Aorta (tissue), 5 donors: ENCODE measurements at regions not wholly inside any gene's neighbourhood (a gene's known extent, or its start where the extent isn't known, plus 50 kb on each side); places are given as distances from the start of the nearest gene placed in this dataset.

Experiments
- ATAC-seq: fragments of 200-7000 bp; cut with Tn5 transposase; one replicate; pipeline ENCODE4 v1.9.1; 2022; ENCODE audit warnings: moderate library complexity; ENCODE audit not compliant: low FRiP score
- DNase-seq, 2 donors: peaks; one replicate each; pipeline ENCODE4 v3.0.0-alpha.2; 2020
- H3K27ac ChIP-seq, 2 donors: one replicate each; pipeline ENCODE4 v1.5.1; 2013; ENCODE audit warnings: low read length in 2 of 2, mild to moderate bottlenecking in 2 of 2, moderate library complexity in 2 of 2, control low read depth in 1 of 2, inconsistent platforms in 1 of 2, low read depth in 1 of 2
- H3K27me3 ChIP-seq, 2 donors: one replicate each; pipeline ENCODE4 v1.6.1; 2013; ENCODE audit warnings: control low read depth in 1 of 2, low read length in 1 of 2, mild to moderate bottlenecking in 1 of 2, moderate library complexity in 1 of 2; ENCODE audit not compliant: insufficient read depth in 2 of 2, control insufficient read depth in 1 of 2
- H3K36me3 ChIP-seq, 2 donors: one replicate each; pipeline ENCODE4 v1.6.1; 2013; ENCODE audit warnings: control low read depth in 1 of 2, low read length in 1 of 2, mild to moderate bottlenecking in 1 of 2; ENCODE audit not compliant: insufficient read depth in 2 of 2, control insufficient read depth in 1 of 2
- H3K4me1 ChIP-seq, 2 donors: one replicate each; pipeline ENCODE4 v1.6.1; 2013; ENCODE audit warnings: low read length in 2 of 2, control low read depth in 1 of 2, mild to moderate bottlenecking in 1 of 2, moderate library complexity in 1 of 2; ENCODE audit not compliant: insufficient read depth in 2 of 2, control insufficient read depth in 1 of 2
- H3K4me3 ChIP-seq, 2 donors: one replicate each; pipeline ENCODE4 v1.5.1; 2013; ENCODE audit warnings: low read length in 2 of 2, control low read depth in 1 of 2, mild to moderate bottlenecking in 1 of 2
- H3K9me3 ChIP-seq: one replicate; pipeline ENCODE4 v1.6.1; 2013; ENCODE audit warnings: mild to moderate bottlenecking, low read length; ENCODE audit not compliant: control insufficient read depth
- WGBS, 2 donors: extraction: QIAGEN DNeasy Blood & Tissue Kit; methylation state at CpG; one replicate each; pipeline ENCODE4 v1.1.7; 2013; 5-methylcytosine and 5-hydroxymethylcytosine counted together
- intact Hi-C, 2 donors: fragments of 100-400 bp; cut with DNase I; formaldehyde crosslinking; loops; one replicate each; pipeline versions ENCODE4 v1.14.2 to v1.15.0; 2022
- donor health status: healthy with polysubstance abuse.
- donor health status: Bipolar disorder and iron deficiency.
- donor health status: DM: no; HTN: no; CAD: no.
- donor health status: DM: no; HTN: no; CAD: no.
- donor health status: DM: yes; HTN: yes; CAD: no.

DNA sequence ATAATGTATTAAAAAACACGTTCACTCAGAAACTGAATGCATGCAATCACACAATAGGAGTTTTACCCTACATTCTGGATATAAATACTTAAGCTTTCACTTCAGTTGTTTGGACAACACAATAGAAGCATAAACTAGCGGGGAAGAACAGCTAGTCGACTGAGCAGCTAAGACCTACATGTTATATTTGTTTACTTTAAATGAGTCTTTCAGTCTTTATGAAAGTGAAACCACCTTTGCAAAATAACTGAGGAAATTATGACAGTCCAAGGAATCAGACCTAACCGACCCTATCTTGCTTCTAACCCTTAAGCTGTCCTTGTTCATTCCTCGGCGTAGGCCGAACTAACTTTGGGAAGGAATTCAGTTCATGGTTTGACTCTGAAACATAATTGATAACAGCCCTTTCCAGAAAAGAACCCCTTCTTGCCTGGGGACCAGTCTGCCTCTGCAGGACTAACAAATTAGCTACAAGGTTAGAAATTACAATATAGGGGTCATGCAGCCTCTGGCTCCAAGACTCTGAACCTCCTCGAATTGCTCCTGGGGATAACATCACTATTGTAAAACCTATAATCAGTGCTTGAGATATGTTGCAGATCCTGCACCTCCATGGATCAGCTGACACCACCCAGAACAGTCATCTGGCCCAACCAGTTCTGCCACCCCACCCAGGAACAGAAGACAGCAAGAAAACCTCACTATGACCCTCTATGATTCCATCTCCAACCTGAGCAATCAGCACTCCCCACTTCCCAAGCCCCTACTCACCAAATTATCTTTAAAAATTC lies 185.1 kb upstream of the KLF6 start:
- 93 to 94% methylated on average over 8 of the region's 8 CpGs for WGBS, 2 donors
- no peak for DNase-seq

DNA sequence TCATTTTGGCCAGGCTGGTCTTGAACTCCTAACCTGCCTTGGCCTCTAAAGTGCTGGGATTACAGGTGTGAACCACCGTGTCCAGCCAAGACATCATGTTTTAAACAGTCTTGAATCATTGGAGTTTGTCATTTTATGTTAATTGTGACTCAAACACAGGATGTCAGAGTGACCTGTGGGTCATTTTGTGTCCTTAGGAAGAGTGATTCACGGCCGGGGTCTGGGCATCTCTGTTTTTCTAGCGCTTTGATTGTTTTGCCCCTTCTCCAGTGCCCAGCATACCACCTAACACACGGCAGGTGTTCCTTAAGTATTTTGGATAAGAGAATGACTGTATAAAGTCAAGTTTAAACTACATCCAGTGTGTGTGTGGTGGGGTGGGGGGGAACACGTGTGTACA lies 183.7 kb upstream of the KLF6 start:
- Histone ChIP-seq H3K9me3 (no peaks in the 10 kb centered on the region), H3K4me3 (no peak overlapping the region), H3K27me3 (no peaks in the 10 kb centered on the region), H3K36me3 (no peaks in the 10 kb centered on the region), H3K27ac (no peak overlapping the region), H3K4me1 (peaks cover 0 to 3% of the 10 kb centered on the region in 2 donors)
- ATAC-seq: no peak
- WGBS, 2 donors: 85 to 92% methylated on average over 6 of the region's 6 CpGs
- no peak for DNase-seq
- intact Hi-C loops: no loop called here

More for the DNA sequence above, 185.1 kb upstream of the KLF6 start:
- no peaks in the 10 kb centered on the region for H3K36me3 ChIP-seq
- ATAC-seq: no peak
- no peaks in the 10 kb centered on the region for H3K9me3 ChIP-seq
- H3K27ac ChIP-seq: no peak overlapping the region
- H3K4me1 ChIP-seq: peaks cover 0 to 3% of the 10 kb centered on the region in 2 donors
- H3K4me3 ChIP-seq: no peak overlapping the region
- no peaks in the 10 kb centered on the region for H3K27me3 ChIP-seq
- intact Hi-C loops: no loop called here

DNA sequence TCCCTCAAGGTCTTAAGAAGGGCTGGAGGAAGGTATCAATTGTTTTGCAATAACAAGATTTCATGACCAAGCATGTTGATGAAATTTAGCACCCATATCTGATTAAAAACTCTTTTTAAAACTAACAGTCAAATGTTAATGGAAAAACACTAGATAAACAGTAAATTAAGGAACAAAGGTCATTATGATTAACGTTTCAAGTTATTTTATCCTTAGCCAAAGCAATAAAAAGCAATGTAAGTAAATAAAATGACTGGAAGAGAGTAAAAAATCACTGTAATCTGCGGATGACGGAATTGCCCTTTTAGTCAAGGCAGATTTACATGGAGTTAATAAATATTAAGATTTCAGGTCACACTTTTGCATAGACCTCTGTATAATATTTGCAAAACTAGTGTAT lies 179.5 kb upstream of the KLF6 start:
- WGBS, 2 donors: 91 to 93% methylated on average over 3 of the region's 3 CpGs
- H3K27ac ChIP-seq: no peak overlapping the region
- H3K36me3 ChIP-seq: no peaks in the 10 kb centered on the region
- ATAC-seq (no peak), DNase-seq (no peak)
- H3K4me3 ChIP-seq: no peak overlapping the region
- H3K4me1 ChIP-seq: no peaks in the 10 kb centered on the region
- H3K9me3 ChIP-seq: no peaks in the 10 kb centered on the region
- intact Hi-C loops: no loop called here
- H3K27me3 ChIP-seq: no peaks in the 10 kb centered on the region

DNA sequence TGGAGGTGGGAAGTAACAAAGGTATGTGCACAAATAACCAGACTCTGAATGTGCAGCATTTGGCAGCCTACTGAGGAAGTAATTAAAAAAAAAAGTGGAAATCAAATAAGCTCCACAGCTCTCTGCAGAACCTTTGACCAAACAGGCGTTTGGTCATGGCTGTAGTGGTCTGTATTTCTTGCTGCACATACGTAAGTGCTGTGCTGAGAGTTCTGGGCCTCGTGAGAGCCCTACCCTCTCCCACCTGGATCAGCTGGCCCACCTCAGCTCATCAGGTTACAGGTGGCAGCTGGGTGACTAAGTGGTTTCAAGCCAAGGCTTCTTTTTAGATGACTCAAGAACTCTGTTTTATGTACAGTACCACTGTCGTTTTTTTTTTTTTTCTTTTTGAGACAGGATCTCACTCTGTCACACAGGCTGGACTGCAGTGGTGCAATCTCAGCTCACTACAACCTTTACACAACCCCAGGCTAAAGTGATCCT lies 178.2 kb upstream of the KLF6 start:
- no peak for DNase-seq
- 80 to 85% methylated on average over 4 of the region's 4 CpGs for WGBS, 2 donors
- H3K27ac ChIP-seq: no peak overlapping the region
- no peak for ATAC-seq
- no peaks in the 10 kb centered on the region for H3K9me3 ChIP-seq
- H3K27me3 ChIP-seq: no peaks in the 10 kb centered on the region
- no peak overlapping the region for H3K4me3 ChIP-seq
- H3K36me3 ChIP-seq: no peaks in the 10 kb centered on the region
- intact Hi-C loops: no loop called here
- H3K4me1 ChIP-seq: no peaks in the 10 kb centered on the region

DNA sequence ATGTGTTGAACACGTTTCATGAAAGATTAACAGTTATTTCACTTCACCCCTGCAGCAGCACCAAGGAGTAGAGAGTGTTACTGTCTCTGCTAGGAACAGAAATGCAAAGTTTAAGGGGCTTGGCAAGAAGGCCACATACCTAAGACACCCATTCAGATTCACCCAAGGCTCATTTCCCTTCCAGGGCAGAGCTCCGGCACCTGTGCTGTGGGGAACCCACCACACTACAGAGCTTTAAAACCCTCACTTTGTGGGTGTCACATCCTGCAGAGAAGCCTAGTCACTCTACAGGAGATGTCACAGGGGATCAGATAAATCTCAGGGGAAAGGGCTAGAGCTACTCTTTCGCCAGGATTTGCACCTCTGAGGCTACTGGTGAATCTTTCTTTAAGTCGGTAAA lies 176.1 kb upstream of the KLF6 start:
- 78 to 80% methylated on average over 4 of the region's 4 CpGs for WGBS, 2 donors
- ATAC-seq: no peak
- DNase-seq: no peak
- no peak overlapping the region for H3K4me3 ChIP-seq
- no peaks in the 10 kb centered on the region for H3K4me1 ChIP-seq
- no peak overlapping the region for H3K27ac ChIP-seq
- H3K27me3 ChIP-seq: no peaks in the 10 kb centered on the region
- no peaks in the 10 kb centered on the region for H3K36me3 ChIP-seq
- no peaks in the 10 kb centered on the region for H3K9me3 ChIP-seq
- intact Hi-C loops: no loop called here

DNA sequence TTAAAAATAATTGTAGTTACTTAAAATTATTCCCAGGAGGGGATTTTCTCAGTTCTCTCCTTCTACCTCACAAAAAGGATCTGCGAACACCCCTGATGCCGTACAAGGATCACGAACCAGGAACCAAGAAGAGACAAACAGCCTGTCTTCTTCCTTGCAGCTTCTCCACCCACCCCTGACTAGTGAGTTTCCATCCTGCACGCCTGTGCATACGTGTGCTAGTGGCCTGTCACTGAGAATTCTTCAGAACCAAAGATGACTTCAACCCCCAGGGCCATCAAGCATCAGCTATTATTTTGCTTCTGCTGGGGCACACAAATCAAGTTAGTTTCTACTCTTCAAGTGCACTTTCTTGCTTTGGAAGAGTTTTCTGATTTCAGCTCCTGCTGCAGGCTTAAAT lies 175.5 kb upstream of the KLF6 start:
- 34 to 37% methylated on average over 5 of the region's 5 CpGs for WGBS, 2 donors
- Histone ChIP-seq H3K27ac (no peak overlapping the region), H3K36me3 (no peaks in the 10 kb centered on the region), H3K9me3 (no peaks in the 10 kb centered on the region), H3K27me3 (no peaks in the 10 kb centered on the region), H3K4me1 (no peaks in the 10 kb centered on the region), H3K4me3 (no peak overlapping the region)
- no peak for DNase-seq
- no peak for ATAC-seq
- intact Hi-C loops: no loop called here

DNA sequence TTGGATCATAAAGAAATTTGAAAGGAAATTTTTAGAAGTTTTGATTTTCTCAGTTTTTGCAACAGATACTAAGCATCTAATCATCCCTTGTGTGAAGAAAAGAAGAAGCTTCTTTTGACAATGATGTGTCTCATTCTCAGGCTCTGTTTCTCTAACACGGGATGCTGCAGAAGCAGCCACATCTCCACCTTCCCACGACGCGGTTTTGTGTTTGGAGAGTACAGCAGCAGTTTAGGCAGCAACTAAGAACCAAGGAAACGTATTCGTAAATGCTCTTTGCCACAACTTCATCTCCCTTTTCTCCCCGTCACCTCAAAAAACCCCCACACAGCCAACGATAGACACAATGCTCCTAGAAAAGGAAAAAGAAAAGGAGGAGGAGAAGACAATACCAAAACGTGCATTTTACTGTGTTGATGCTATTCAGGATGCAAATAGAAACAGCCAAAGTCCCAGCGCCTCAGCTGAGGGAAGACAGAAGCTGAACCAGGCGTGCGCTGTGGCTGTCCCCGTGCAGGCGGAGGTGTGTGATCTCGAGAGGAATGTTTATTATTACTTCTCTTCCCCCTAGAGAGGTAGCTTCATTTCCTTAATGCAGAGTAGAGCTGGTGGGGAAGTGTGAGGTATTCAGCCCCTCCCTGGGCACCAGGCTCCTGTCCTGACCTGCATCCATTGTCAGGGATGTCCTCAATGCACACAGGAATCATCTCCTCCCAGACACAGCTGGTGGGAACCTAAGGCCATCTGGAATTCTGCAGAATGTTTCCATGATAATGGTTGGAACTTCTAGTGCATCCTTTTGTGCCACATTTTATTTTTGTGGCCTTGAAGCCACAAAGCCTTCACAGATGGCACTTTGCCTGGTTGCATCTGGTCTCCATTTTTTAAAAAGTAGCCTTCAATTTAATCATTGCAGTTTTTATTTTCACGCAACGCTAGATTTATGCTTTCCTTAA lies 174.6 kb upstream of the KLF6 start:
- no peaks in the 10 kb centered on the region for H3K36me3 ChIP-seq
- H3K27me3 ChIP-seq: no peaks in the 10 kb centered on the region
- ATAC-seq (no peak), DNase-seq (no peak)
- intact Hi-C loops: loop anchor here in 1 of 2 donors (10.0 kb wide), 1 partner anchor 75 kb away; no protein-coding TSS in a partner anchor
- no peaks in the 10 kb centered on the region for H3K9me3 ChIP-seq
- H3K4me3 ChIP-seq: no peak overlapping the region
- no peak overlapping the region for H3K27ac ChIP-seq
- WGBS, 2 donors: 76 to 80% methylated on average over 17 of the region's 17 CpGs
- no peaks in the 10 kb centered on the region for H3K4me1 ChIP-seq

DNA sequence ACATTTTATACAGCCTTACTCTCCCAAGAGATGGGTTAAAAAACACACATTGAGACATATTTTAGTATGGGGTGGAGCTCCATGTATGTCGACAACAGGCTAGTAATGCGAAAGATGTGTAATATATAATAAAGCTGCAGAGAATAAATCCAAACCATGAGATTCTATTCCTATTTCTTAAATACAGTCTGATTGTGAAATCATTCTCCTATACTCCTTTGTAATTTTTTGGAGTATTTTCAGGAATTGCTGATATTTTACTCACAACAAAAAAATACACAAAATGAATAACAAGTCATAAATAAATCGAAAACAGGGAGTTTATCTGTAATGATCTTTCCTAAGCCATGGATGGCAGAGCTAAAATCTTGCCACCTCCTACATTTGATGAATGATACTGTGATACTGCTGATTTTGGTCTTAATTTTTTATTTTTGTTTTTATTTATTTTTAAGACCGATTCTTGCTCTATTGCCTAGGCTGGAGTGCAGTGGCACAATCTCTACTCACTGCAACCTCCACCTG lies 173.5 kb upstream of the KLF6 start:
- H3K27ac ChIP-seq: no peak overlapping the region
- DNase-seq: no peak
- no peaks in the 10 kb centered on the region for H3K27me3 ChIP-seq
- no peaks in the 10 kb centered on the region for H3K4me1 ChIP-seq
- H3K9me3 ChIP-seq: no peaks in the 10 kb centered on the region
- no peak for ATAC-seq
- H3K4me3 ChIP-seq: no peak overlapping the region
- intact Hi-C loops: loop anchor here in 1 of 2 donors (10.0 kb wide), 1 partner anchor 76 kb away; no protein-coding TSS in a partner anchor
- H3K36me3 ChIP-seq: no peaks in the 10 kb centered on the region
- WGBS, 2 donors: 96% methylated on average over 4 of the region's 4 CpGs
